HEK293 (cell line): ENCODE measurements at regions not wholly inside any gene's neighbourhood (a gene's known extent, or its start where the extent isn't known, plus 50 kb on each side); places are given as distances from the start of the nearest gene placed in this dataset.

Experiments
- CTCF ChIA-PET: fragments of 350-600 bp; formaldehyde crosslinking; extraction: SDS; loops from one replicate; lab custom pipeline; 2021; ENCODE audit warnings: antibody characterized with exemption; lab: Yijun Ruan, JAX
- POLR2A ChIA-PET: fragments of 300-600 bp; formaldehyde crosslinking; extraction: SDS; loops from one replicate; lab custom pipeline; 2020; ENCODE audit warnings: antibody characterized with exemption, inconsistent platforms; lab: Yijun Ruan, JAX
- H3K27ac ChIP-seq: fragments of 200-500 bp; sonication (Bioruptor generic); 2 replicates; pipeline ENCODE4 v1.5.1; 2014; ENCODE audit warnings: low read depth, low read length, control low read depth, inconsistent platforms; ENCODE audit errors: extremely low read depth
- H3K36me3 ChIP-seq, 2 experiments: fragments of 200-500 bp in 1 of 2; sonication (Bioruptor generic) in 1 of 2; 1 replicate in 1 of 2; 2 replicates in 1 of 2; pipeline ENCODE4 v1.5.1; 2014 to 2017; ENCODE audit warnings: inconsistent platforms in 2 of 2, low read length in 2 of 2; ENCODE audit not compliant: control insufficient read depth in 2 of 2, insufficient read depth in 1 of 2
- H3K4me1 ChIP-seq: fragments of 200-500 bp; sonication (Bioruptor generic); 2 replicates; pipeline ENCODE4 v1.5.1; 2014; ENCODE audit warnings: mild to moderate bottlenecking, low read length, inconsistent platforms; ENCODE audit not compliant: control insufficient read depth, insufficient read depth
- H3K4me3 ChIP-seq: 2 replicates; pipeline ENCODE4 v1.5.1; 2011; ENCODE audit warnings: low read depth, mild to moderate bottlenecking, control low read depth, low read length, moderate library complexity
- H3K9me3 ChIP-seq: fragments of 200-500 bp; sonication (Bioruptor generic); 2 replicates; pipeline ENCODE4 v1.5.1; 2014; ENCODE audit warnings: low read depth, low read length, inconsistent platforms; ENCODE audit not compliant: control insufficient read depth, insufficient read depth
- ATF2 ChIP-seq: fragments of 450-650 bp; formaldehyde crosslinking; IDR thresholded peaks from 2 replicates; pipeline ENCODE4 v1.5.1; 2016; ENCODE audit warnings: missing biosample characterization, missing genetic modification characterization, low read depth
- CTCF ChIP-seq: fragments of 450-650 bp; formaldehyde crosslinking; IDR thresholded peaks from 2 replicates; pipeline ENCODE4 v1.5.1; 2016; ENCODE audit warnings: missing biosample characterization, missing genetic modification characterization
- GLIS1 ChIP-seq: fragments of 450-650 bp; formaldehyde crosslinking; IDR thresholded peaks from 2 replicates; pipeline ENCODE4 v1.5.1; 2016; ENCODE audit warnings: missing biosample characterization, missing genetic modification characterization
- KLF9 ChIP-seq: fragments of 450-650 bp; formaldehyde crosslinking; IDR thresholded peaks from 2 replicates; pipeline ENCODE4 v1.5.1; 2016; ENCODE audit warnings: missing biosample characterization, missing genetic modification characterization, low read depth
- PRDM1 ChIP-seq: fragments of 450-650 bp; formaldehyde crosslinking; IDR thresholded peaks from 2 replicates; pipeline ENCODE4; 2016; ENCODE audit warnings: missing biosample characterization, missing genetic modification characterization
- SP3 ChIP-seq: fragments of 450-650 bp; formaldehyde crosslinking; IDR thresholded peaks from 2 replicates; pipeline ENCODE4 v1.5.1; 2016; ENCODE audit warnings: missing biosample characterization, missing genetic modification characterization
- ZBTB44 ChIP-seq: fragments of 450-650 bp; IDR thresholded peaks from 2 replicates; pipeline ENCODE4 v1.5.1; 2018; ENCODE audit warnings: missing biosample characterization, mild to moderate bottlenecking, missing genetic modification characterization
- ZFP41 ChIP-seq: fragments of 450-650 bp; formaldehyde crosslinking; IDR thresholded peaks from 2 replicates; pipeline ENCODE4 v1.5.1; 2016; ENCODE audit warnings: missing biosample characterization, missing genetic modification characterization, borderline replicate concordance
- ZNF140 ChIP-seq: fragments of 450-650 bp; formaldehyde crosslinking; IDR thresholded peaks from 2 replicates; pipeline ENCODE4 v1.5.1; 2016; ENCODE audit warnings: missing biosample characterization, missing genetic modification characterization
- ZNF248 ChIP-seq: fragments of 450-650 bp; formaldehyde crosslinking; IDR thresholded peaks from 2 replicates; pipeline ENCODE4 v1.5.1; 2017; ENCODE audit warnings: missing biosample characterization, missing genetic modification characterization
- ZNF366 ChIP-seq: fragments of 450-650 bp; formaldehyde crosslinking; conservative IDR thresholded peaks from 2 replicates; pipeline ENCODE4 v1.5.1; 2016; ENCODE audit warnings: missing biosample characterization, missing genetic modification characterization
- ZNF561 ChIP-seq: fragments of 450-650 bp; IDR thresholded peaks from 2 replicates; pipeline ENCODE4 v1.5.1; 2018; ENCODE audit warnings: missing biosample characterization, missing genetic modification characterization, borderline replicate concordance
- ZNF623 ChIP-seq: fragments of 450-650 bp; formaldehyde crosslinking; IDR thresholded peaks from 2 replicates; pipeline ENCODE4 v1.5.1; 2016; ENCODE audit warnings: missing biosample characterization, missing genetic modification characterization
- ZNF654 ChIP-seq: fragments of 450-650 bp; formaldehyde crosslinking; IDR thresholded peaks from 2 replicates; pipeline ENCODE4 v1.5.1; 2016; ENCODE audit warnings: low read depth, missing biosample characterization, missing genetic modification characterization
- ZNF658 ChIP-seq: fragments of 450-650 bp; formaldehyde crosslinking; IDR thresholded peaks from 2 replicates; pipeline ENCODE4; 2016; ENCODE audit warnings: missing biosample characterization, missing genetic modification characterization
- ZNF747 ChIP-seq: fragments of 450-650 bp; formaldehyde crosslinking; IDR thresholded peaks from 2 replicates; pipeline ENCODE4 v1.5.1; 2016; ENCODE audit warnings: missing biosample characterization, missing genetic modification characterization
- ZNF837 ChIP-seq: fragments of 450-650 bp; formaldehyde crosslinking; IDR thresholded peaks from 2 replicates; pipeline ENCODE4 v1.5.1; 2016; ENCODE audit warnings: missing biosample characterization, missing genetic modification characterization
- TF ChIP-seq, protein P1 (sequence below): fragments of 450-650 bp; formaldehyde crosslinking; optimal IDR thresholded peaks from 2 replicates; pipeline ENCODE3; 2016; ENCODE audit warnings: missing biosample characterization, mild to moderate bottlenecking, missing genetic modification characterization
- TF ChIP-seq, protein P2 (sequence below): fragments of 450-650 bp; formaldehyde crosslinking; IDR thresholded peaks from 2 replicates; pipeline ENCODE4 v1.5.1; 2016; ENCODE audit warnings: missing biosample characterization, missing genetic modification characterization

GRCh38 chr7:155190688-155191087, 107.0 kb upstream of the INSIG1 start:
- Histone ChIP-seq H3K36me3 (no peaks in the 10 kb centered on the region), H3K9me3 (no peaks in the 10 kb centered on the region)
- CTCF ChIA-PET: interaction anchor here (0.6 to 3.4 kb wide), 14 partner anchors 9 to 272 kb away, joined by 3 to 19 read pairs (median 4); no protein-coding TSS in a partner anchor
- POLR2A ChIA-PET: interaction anchor here (2.4 kb wide), 1 partner anchor 107 kb away, joined by 11 read pairs; the partner anchor contains the start of gene INSIG1
- TF ChIP-seq ZNF837 (tag by site-specific recombination) (no peak), CTCF (tag by site-specific recombination) (peak; percentile 54; the same call in 1 of the 2 replicates), ZNF561 (tag by site-specific recombination) (0 out of 2 replicates have a peak, but pooled peaks have one; percentile 18), GLIS1 (tag by site-specific recombination) (no peak), ZNF654 (tag by site-specific recombination) (peak; percentile 39)
- TF ChIP-seq, protein P1, sequence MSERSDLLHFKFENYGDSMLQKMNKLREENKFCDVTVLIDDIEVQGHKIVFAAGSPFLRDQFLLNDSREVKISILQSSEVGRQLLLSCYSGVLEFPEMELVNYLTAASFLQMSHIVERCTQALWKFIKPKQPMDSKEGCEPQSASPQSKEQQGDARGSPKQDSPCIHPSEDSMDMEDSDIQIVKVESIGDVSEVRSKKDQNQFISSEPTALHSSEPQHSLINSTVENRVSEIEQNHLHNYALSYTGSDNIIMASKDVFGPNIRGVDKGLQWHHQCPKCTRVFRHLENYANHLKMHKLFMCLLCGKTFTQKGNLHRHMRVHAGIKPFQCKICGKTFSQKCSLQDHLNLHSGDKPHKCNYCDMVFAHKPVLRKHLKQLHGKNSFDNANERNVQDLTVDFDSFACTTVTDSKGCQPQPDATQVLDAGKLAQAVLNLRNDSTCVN: peak; percentile 62
- TF ChIP-seq, all 188 proteins: peak for 4
- Histone ChIP-seq H3K4me1 (no peaks in the 10 kb centered on the region), H3K27ac (no peak overlapping the region), H3K4me3 (no peak overlapping the region)

DNA sequence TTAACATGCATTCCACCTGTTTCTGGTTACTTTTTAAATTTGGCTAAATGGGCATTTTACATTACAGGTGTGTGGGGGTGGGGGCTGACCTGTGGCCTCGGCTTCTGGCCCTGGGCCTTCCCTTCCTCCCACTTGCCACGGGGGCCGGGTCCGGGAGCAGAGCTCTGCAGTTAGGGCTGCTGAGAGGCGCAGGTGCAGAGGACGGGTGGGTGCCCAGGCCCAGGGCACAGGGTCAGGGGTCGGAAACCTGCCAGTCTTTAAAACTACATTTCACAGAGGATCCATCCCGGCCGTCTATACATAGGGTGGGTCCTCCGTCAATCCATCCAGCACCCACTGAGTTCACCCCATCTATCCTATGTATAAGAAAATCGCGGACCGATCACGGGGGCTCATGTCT, 106.5 kb upstream of the INSIG1 start:
- no peaks in the 10 kb centered on the region for H3K9me3 ChIP-seq
- TF ChIP-seq ZFP41 (tag by site-specific recombination): no peak
- TF ChIP-seq, protein P2, sequence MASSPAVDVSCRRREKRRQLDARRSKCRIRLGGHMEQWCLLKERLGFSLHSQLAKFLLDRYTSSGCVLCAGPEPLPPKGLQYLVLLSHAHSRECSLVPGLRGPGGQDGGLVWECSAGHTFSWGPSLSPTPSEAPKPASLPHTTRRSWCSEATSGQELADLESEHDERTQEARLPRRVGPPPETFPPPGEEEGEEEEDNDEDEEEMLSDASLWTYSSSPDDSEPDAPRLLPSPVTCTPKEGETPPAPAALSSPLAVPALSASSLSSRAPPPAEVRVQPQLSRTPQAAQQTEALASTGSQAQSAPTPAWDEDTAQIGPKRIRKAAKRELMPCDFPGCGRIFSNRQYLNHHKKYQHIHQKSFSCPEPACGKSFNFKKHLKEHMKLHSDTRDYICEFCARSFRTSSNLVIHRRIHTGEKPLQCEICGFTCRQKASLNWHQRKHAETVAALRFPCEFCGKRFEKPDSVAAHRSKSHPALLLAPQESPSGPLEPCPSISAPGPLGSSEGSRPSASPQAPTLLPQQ (tag by site-specific recombination): no peak
- no peak for TF ChIP-seq KLF9 (tag by site-specific recombination)
- no peak for TF ChIP-seq ZNF248 (tag by site-specific recombination)
- no peak for TF ChIP-seq ZNF140 (tag by site-specific recombination)
- no peak for TF ChIP-seq ZNF747 (tag by site-specific recombination)
- TF ChIP-seq PRDM1 (tag by site-specific recombination): no peak
- no peak for TF ChIP-seq ZNF366
- TF ChIP-seq ZBTB44 (tag by site-specific recombination): no peak
- TF ChIP-seq ZNF623 (tag by site-specific recombination): no peak
- no peak for TF ChIP-seq ATF2 (tag by site-specific recombination)
- no peak for TF ChIP-seq ZNF658 (tag by site-specific recombination)
- TF ChIP-seq SP3 (tag by site-specific recombination): no peak
- ChIA-PET POLR2A (interaction anchor here (2.4 kb wide), 1 partner anchor 106 kb away, joined by 11 read pairs; the partner anchor contains the start of gene INSIG1), CTCF (interaction anchor here (0.6 to 3.4 kb wide), 13 partner anchors 9 to 273 kb away, joined by 3 to 19 read pairs (median 4); no protein-coding TSS in a partner anchor)
- H3K27ac ChIP-seq: no peak overlapping the region
- H3K4me3 ChIP-seq: no peak overlapping the region
- H3K4me1 ChIP-seq: no peaks in the 10 kb centered on the region
- H3K36me3 ChIP-seq: no peaks in the 10 kb centered on the region
